Renal pelvis (tissue), 1 donor: ENCODE measurements at regions not wholly inside any gene's neighbourhood (a gene's known extent, or its start where the extent isn't known, plus 50 kb on each side); places are given as distances from the start of the nearest gene placed in this dataset.

Experiments
- DNase-seq: peaks from one replicate; pipeline ENCODE4 v3.0.0-alpha.2; 2013

DNA sequence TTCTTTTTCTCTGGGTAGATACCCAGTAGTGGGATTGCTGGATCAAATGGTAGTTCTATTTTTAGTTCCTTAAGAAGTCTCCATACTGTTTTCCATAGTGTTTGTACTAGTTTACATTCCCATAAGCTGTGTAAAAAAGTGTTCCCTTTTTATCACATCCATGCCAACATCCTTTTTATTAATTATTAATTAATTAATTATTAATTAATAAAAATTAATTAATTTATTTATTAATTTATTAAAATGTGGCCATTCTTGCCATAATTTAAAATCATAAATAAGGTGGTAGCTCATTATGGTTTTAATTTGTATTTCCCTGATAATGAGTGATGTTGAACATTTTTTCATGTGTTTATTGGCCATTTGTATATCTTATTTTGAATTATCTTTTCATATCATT is 173.9 kb upstream of the FOXN2 start:
- DNase-seq, result no peak

DNA sequence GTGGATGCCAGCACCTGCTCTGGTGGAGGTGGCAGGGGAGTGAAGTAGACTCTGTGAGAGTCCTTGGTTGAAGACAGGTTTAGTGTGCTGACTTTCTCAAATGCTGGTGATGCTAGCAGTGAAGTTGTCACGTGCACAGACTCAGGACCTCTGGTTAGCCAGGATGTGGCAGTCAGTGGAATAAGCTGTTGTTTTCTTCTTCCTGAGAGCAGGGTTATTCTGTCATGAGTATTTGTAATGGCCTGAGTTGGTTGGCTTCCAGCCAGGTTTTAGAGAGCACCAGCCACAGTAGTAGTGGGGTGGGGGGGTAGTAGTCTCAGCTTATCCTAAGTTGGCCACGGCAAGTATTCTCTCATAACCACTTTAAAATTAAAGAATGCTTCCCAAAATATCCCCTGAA is 169.7 kb upstream of the FOXN2 start:
- DNase-seq, result no peak

DNA sequence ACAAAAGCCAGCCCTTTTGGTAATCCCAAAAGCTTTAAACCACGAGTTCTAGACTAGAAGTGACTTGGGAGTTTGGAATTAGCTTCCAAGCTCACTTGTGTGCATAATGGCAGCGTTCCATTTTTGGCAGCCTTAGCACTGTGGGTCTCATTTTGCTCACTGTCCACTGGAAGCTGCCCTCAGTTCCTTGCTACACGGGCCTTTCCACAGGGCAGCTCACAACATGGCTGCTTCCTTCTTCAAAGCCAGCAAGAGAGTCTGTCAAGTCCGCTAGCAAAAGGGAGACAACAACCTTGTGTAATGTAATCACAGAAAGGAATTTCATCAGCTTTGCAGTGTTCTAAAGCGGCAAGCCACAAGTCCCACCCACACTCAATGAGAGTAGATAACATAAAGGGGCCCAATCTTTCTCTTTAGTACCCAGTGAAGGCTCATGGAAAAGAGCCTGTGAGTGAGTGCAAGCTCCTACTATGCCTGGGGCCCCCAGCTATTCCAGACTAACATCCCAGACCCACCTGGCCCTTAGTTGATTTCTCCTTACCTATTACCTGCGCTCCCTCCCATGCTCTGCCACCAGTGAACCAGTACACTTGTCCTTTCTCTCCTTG is 168.5 kb upstream of the FOXN2 start:
- DNase-seq, result no peak

DNA sequence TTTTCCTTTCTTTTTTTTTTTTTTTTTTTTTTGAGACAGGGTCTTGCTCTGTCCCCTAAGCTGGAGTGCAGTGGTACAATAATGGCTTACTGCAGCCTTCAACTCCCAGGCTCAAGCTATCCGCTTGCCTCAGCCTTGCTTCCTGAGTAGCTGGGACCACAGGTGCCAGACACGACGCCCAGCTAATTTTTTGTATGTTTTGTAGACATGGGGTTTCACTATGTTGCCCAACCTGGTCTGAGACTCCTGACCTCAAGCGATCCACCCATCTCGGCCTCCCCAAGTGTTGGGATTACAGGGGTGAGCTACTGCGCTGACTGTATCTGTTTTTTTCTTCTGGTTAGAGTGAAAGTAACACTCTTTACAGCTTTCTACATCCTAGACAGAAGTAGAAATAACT is 167.9 kb upstream of the FOXN2 start:
- DNase-seq, result no peak

DNA sequence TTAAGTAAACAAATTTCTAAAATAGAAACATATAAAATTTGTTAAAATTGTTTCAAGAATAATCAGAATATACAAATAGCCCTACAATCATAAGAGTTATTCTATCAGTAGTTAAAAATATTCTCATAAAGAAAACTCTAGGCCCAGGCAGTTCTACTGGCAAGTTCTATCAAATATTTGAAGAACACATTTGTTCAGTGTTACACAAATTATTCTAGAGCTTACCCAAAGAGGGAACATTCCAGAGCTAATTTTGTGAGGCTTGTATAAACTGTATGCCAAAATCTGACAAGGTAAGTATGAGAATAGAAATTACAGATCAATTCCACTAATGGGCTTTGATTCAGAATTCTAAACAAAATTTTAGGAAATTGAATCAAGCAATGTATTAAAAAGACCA is 166.8 kb upstream of the FOXN2 start:
- no peak for DNase-seq

DNA sequence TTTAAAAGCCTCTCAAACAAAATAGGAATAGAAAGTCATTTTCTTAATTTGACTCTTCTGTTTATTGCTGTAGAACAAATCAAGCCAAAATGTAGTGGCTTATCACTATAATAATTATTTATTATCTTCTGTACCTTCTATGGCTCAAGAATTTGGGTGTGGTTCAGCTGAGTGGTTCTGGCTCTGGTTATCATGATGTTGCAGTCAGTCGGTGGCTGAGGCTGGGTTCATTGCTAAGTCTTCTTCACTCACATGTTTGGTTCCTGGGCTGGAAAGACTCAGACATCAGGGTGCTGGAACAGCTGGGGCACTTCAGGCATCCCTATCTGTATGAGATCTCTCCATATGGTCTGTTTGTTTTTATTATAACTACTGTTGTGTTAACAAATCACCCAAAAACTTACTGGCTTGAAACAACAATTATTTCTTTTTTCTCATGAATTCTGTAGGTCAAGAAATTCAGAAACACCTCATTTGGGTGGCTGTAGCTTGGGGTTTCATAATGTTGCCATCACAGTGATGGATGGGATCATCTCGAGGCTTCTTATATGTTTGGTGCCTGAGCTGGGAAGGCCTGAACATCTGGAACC is 165.5 kb upstream of the FOXN2 start:
- no peak for DNase-seq

DNA sequence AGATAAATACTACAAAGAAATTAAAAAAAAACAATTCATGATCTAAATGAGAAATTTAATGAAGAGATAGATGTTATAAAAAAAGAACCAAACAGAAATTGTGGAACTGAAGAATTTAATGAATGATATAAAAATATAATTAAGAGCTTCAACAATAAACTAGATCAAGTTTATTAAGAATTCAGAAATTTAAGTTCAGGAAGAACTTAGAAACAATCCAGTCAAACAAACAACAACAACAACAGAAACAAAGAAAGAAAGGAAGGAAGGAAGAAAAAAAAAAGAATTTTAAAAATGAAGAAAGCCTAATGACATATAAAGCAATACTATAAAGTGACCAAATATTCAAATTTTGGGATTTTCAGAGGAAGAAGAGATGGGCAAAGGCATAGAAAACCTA is 157.3 kb upstream of the FOXN2 start:
- no peak for DNase-seq

DNA sequence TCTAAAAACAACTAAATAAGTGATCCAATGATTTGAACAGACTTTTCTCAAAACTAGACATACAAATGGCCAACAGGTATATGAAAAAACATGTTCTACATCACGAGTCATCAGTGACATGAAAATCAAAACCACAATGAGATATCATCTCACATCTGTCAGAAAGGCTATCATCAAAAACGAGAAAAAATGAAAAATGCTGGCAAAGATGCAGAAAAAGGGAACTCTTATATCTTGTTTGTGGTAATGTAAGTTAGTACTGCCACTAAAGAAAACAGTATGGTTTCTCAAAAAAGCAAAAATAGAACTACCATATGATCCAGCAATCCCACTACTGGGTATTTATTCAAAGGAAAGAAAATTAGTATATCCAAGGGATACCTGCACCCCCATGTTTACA is 152.9 kb upstream of the FOXN2 start:
- no peak for DNase-seq

DNA sequence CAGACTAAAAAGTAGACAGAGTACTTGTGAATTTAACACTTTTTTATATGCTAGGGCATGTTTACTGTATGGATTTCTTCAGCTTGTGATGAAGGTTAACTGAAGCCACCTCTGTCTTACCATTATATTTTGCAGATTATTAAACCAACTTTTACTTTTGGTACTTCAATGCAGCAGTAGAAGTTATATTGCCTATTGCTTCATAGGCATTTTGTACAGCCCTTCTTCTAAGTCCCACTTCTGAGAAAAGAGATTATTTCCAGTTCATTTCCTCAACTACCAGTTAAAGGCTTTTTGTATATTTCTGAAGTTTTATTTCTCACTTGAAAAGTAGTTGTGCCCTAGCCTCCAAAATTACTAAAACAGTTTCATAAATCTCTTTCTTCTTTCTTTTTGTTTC is 151.7 kb upstream of the FOXN2 start:
- no peak for DNase-seq

DNA sequence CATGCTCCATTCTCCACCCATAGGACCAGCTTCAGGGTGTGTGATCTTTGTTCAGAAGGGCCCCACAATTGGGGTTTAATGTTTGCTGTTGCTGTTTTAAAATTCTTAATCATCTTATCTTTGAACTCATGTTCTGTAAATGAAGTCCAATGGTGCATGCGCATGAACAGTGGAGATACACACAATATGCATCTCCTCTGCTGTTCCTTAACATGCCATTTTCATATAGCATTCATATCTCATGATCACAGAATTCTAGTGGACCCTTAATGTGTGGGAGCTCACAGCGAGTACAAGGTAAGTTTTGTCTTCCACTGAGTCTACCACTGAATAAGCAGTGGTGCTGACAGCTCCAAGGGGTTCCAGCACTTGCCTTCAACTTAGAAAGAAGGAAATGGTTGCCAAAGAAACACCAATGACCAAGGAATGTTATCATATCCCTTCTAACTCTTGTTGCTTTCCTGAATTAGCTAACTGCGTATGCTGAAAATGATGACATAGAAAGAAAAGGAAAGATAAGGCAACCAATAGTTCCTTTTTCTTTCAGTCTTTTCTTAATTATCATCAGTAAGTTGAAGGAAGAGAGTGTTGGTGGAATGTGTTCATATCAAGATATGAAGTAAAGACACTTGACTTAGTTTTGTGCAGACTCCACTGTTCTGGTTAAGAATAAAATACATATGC is 149.3 kb upstream of the FOXN2 start:
- DNase-seq, result no peak

DNA sequence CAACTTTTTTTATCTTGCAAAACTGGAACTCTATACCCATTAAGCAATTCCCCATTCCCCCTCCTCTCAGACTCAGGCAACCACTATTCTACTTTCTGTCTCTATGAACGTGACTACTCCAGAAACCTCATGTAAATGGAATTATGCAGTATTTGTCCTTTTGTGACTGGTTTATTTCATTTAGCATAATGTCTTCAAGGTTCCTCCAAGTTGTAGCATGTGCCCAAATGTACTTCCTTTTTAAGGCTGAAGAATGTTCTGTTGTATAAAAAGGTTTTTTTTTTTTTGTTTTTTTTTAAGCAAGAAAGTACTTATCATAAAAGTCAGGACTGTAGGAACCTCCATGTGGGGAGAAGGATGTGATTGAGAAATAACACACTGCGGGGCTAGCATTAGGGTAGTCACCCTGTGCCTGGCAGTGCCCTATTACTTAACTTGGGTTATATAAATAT is 145.3 kb upstream of the FOXN2 start:
- no peak for DNase-seq

DNA sequence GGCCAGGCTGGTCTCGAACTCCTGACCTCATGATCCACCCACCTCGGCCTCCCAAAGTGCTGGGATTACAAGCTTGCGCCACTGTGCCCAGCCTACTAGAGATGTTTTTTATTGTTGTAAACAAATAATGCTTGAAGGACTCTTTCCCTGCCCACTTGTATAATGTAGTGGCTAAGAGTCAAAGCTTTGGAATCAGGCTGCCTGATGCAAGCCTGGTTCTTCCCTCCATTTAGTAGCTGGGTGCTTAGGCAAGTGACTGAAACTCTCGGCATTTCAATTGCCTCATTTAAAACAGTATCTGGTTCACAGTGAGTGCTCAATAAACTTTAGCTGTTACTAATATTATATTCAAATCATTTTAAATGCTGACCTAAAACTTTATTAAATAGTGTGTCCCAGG is 144.2 kb upstream of the FOXN2 start:
- no peak for DNase-seq

DNA sequence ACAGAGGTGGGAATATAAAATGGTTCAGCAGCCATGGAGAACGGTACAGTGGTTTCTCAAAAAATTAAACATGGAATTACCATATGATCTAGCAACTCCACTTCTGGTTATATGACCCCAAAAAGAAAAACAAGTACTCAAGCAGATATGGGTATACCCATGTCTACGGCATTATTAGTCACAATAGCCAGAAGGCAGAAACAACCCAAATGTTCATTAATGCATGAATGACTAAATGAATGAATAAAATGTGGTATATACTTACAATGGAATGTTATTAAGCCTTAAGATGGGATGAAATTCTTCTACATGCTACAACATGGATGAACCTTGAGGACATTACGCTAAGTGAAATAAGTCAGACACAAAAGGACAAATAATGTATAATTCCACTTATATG is 141.3 kb upstream of the FOXN2 start:
- DNase-seq, result no peak

DNA sequence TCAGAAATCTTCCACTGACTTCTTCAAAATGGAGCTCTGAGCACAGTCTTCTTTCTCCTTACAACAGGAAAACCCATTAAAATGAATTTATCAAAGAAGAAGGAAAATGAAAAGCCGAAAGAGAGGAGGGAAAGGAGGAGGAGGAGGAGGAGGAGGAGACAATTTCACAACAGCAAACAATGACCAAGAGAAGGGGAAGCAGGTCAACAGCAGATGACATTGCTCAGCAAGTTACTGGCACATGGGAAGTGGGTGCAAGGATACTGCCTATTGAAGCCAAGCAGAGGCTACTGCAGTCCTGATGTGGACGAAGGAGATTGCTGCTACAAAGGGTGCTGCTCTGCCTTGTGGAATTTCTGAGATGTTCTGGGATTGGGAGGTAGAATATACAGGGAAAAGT is 140.0 kb upstream of the FOXN2 start:
- DNase-seq, result no peak

DNA sequence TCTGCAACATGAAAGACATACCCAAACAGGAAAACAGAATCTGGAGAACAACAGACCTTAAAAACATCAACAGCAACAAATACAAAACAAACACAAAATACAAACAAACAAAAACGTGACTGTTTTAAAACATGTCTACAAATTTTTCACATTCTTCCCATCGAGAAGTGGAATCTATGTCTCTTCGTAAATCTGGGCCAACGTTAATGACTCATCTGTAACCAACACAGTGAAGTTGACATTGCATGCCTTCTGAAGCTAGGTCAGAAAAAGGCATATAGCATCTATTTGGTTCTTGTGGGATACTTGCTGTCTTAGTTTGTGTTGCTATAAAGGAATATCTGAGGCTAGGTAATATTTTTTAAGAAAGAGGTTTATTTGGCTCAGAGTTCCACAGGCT is 139.2 kb upstream of the FOXN2 start:
- no peak for DNase-seq

DNA sequence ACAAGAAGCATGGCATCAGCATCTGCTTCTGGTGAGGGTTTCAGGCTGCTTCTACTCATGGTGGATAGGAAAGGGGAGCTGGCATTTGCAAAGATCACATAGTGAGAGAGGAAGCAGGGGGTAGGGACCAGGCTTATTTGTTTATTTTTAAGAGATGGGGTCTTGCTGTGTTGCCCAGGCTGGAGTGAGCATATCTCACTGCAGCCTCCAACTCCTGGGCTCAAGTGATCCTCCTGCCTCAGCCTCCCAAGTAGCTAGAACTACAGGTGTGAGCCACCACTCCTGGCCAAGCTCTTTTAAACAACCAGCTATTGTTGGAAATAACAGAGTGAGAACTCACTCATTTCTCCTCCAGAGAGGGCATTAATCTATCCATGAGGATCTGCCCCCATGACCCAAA is 138.8 kb upstream of the FOXN2 start:
- DNase-seq, result no peak

DNA sequence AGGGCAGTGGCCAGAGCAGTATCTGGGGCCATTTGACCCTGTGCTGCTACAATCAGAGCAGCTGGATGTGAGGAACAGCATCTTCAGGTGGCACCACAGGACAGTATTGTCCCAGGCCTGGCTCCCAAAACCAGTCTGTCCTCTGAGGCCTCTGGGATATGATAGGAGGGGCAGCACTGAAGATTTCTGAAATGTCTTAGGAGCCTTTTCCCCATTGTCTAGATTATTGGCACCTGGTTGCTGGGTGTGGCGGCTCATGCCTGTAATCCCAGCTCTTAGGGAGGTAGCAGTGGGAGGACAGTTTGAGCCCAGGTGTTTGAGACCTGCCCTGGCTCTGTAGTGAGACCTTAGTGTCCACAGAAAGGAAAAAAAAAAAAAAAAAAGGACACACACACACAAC is 137.6 kb upstream of the FOXN2 start:
- DNase-seq, result no peak

DNA sequence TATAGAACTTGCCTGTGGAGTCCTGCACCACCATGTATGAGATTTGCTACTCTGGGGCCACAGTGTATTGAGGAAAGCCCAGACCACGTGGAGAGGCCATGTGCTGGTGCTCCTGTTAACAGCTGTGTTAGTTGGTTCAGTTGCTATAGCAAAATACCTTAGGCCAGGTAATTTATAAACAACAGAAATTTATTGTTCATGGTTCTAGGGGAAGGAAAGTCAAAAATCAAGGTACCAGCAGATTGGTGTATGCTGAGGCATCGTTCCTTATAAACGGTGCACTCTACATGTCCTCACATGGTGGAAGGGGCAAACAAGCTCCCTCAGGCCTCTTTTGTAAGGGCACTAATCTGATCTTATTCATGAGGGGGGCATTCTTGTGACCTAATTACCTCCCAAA is 135.9 kb upstream of the FOXN2 start:
- no peak for DNase-seq

DNA sequence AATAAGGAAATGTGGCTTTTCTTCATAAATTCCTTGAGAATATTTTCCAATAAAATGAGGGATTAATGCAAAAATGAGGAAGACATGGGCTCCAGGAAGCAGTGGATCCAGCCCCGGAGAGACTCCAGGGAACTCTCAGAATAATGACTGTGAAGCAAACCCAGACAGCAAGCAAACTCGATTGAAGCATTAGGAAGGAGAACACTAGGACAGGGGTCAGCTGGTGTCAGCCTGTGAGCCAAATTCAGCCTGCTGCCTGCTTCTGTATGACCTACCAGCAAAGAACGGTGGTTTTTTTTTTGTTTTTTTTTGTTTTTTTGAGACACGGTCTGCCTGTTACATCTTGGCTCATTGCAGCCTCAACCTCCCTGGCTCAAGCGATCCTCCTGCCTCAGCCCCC is 133.9 kb upstream of the FOXN2 start:
- DNase-seq, result no peak

DNA sequence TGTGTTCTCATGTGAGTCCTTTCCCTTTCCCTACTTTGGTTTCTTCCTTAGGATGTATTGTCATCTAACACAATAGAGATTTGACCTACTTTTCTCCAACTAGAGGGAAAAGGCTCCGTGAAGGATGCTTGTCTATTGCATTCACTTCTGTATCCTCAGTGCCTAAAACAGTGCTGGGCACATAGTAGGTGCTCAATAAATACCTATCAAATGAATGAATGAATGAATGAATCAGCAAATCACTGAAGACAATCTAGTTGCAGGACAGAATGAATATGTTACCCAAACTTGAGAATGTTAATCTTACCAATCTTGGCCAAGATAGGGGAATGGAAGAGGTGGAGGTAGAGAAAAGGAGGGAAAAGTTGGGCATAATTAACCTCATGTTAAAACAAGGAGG is 131.2 kb upstream of the FOXN2 start:
- no peak for DNase-seq

DNA sequence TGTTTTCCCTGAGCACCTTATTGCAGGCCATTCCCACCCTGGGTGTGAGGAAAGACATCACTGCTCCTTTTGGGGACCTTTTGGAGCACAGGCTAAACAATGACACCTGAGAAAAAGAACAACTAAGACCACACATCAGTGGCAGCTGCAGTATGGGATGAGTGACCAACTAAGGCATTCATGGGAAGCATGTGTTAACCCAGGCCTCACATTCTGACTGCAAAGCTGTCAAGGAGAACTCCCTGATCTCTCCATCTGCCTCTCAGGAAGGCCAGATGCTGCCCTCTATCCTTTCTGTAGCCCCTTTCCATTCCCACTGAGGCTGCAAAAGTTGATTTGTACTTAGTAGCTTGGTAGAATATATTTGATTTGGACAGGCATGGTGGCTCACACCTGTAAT is 130.5 kb upstream of the FOXN2 start:
- DNase-seq, result no peak

DNA sequence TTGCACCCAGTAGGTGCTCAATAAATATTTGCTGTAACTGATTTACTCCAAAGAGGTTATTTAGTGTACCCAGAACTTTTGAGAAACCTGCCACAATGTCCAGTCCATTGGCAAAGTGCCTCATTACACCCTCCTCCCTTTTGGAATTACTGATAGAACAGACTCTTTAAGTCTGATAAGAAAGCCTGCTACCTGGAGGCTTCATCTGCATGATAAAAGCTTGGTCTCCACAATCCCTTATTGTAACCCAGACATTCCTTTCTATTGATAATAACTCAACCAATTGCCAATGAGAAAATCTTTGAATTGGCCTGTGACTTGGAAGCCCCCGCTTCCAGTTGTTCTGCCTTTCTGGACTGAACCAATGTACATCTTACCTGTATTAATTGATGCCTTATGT is 127.0 kb upstream of the FOXN2 start:
- no peak for DNase-seq

DNA sequence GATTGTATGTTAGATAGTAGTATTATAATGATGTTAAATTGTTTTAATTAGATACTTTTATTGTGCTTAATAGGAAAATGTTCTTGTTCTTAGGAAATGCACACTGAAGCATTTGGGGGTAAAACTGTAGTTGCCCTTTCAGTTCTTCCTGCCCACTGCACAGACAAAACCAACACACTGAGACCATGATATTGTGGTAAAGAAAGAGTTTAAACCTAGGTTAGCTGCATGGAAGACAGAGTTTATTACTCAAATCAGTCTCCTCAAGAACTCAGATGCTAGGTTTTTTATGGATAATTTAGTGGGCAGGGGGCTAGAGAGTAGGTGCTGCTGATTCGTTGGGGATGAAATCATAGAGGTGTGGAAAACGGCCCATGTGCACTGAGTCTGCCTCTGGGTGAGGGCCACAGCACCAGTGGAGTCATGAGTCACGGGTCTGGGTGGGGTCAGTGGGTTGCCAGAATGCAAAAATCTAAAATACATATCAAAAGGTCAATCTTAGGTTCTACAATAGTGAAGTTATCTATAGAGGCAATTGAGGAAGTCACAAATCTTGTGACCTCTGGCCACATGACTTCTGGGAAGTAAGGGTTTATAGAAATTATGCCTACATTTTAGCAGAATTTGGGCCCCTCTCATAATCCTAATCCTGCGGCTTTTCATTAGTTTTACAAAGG is 124.8 kb upstream of the FOXN2 start:
- no peak for DNase-seq
